OCI-LY1 (cell line): ENCODE measurements at regions not wholly inside any gene's neighbourhood (a gene's known extent, or its start where the extent isn't known, plus 50 kb on each side); places are given as distances from the start of the nearest gene placed in this dataset.

Experiments
- H2AFZ ChIP-seq: fragments of 200-600 bp; sonication (generic), shearing (Covaris generic); 2 replicates; pipeline ENCODE4 v1.6.0; 2014; ENCODE audit warnings: antibody characterized with exemption, mild to moderate bottlenecking, low read length
- H3F3A ChIP-seq: fragments of 200-600 bp; sonication (generic), shearing (Covaris generic); 2 replicates; pipeline ENCODE4 v1.6.0; 2014; ENCODE audit warnings: mild to moderate bottlenecking, antibody characterized with exemption, low read length, moderate library complexity; ENCODE audit not compliant: insufficient read depth
- H3K27ac ChIP-seq: fragments of 200-600 bp; sonication (generic); 2 replicates; pipeline ENCODE4 v1.5.1; 2014; ENCODE audit warnings: low read length, mixed run types, mild to moderate bottlenecking, low read depth; ENCODE audit not compliant: poor library complexity, severe bottlenecking
- H3K27me3 ChIP-seq: fragments of 200-600 bp; sonication (generic); 2 replicates; pipeline ENCODE4 v1.6.0; 2014; ENCODE audit warnings: antibody characterized with exemption, mild to moderate bottlenecking, low read length, moderate library complexity; ENCODE audit not compliant: insufficient read depth
- H3K36me3 ChIP-seq: fragments of 200-600 bp; sonication (generic); 2 replicates; pipeline ENCODE4 v1.6.1; 2014; ENCODE audit warnings: mild to moderate bottlenecking, antibody characterized with exemption, low read length, moderate library complexity, mixed read lengths; ENCODE audit not compliant: insufficient read depth
- H3K4me1 ChIP-seq: fragments of 200-600 bp; sonication (generic); 2 replicates; pipeline ENCODE4 v1.5.1; 2014; ENCODE audit warnings: mild to moderate bottlenecking, low read length, moderate library complexity; ENCODE audit not compliant: insufficient read depth, severe bottlenecking
- H3K4me2 ChIP-seq: fragments of 200-600 bp; sonication (generic), shearing (Covaris generic); 2 replicates; pipeline ENCODE4 v1.6.1; 2014; ENCODE audit warnings: low read length
- H3K4me3 ChIP-seq: fragments of 200-600 bp; sonication (generic); 2 replicates; pipeline ENCODE4 v1.5.1; 2014; ENCODE audit warnings: low read length, low read depth, mild to moderate bottlenecking, mixed read lengths; ENCODE audit not compliant: poor library complexity, severe bottlenecking
- H3K79me2 ChIP-seq: fragments of 200-600 bp; shearing (Covaris generic); 2 replicates; pipeline ENCODE4 v1.6.1; 2016; ENCODE audit warnings: mixed run types, low read length, mixed read lengths; ENCODE audit not compliant: insufficient read depth
- H3K9ac ChIP-seq: fragments of 200-600 bp; sonication (generic), shearing (Covaris generic); 2 replicates; pipeline ENCODE4 v1.6.1; 2014; ENCODE audit warnings: mild to moderate bottlenecking, low read length, mixed read lengths
- H3K9me2 ChIP-seq: fragments of 200-600 bp; sonication (generic), shearing (Covaris generic); 2 replicates; pipeline ENCODE4 v1.6.1; 2014; ENCODE audit warnings: low read depth, mild to moderate bottlenecking, low read length, mixed read lengths
- H3K9me3 ChIP-seq: fragments of 200-600 bp; shearing (Covaris generic); 2 replicates; pipeline ENCODE4 v1.6.1; 2014; ENCODE audit warnings: low read length, mixed read lengths
- H4K20me1 ChIP-seq: fragments of 200-600 bp; sonication (generic), shearing (Covaris generic); 2 replicates; pipeline ENCODE4 v1.6.0; 2016; ENCODE audit warnings: mild to moderate bottlenecking, low read length; ENCODE audit not compliant: insufficient read depth
- EZH2 ChIP-seq: fragments of 200-600 bp; sonication (generic), shearing (Covaris generic); IDR thresholded peaks from 2 replicates; pipeline ENCODE4 v1.8.0; 2017; ENCODE audit warnings: borderline replicate concordance, mixed run types, mild to moderate bottlenecking, antibody characterized with exemption, low read length, moderate library complexity, mixed read lengths
- TF ChIP-seq, protein P1 (sequence below): fragments of 200-600 bp; sonication (generic), shearing (Covaris generic); IDR thresholded peaks from 2 replicates; pipeline ENCODE4 v1.5.1; 2017; ENCODE audit warnings: mild to moderate bottlenecking, antibody characterized with exemption, low read length, moderate library complexity, mixed read lengths

DNA sequence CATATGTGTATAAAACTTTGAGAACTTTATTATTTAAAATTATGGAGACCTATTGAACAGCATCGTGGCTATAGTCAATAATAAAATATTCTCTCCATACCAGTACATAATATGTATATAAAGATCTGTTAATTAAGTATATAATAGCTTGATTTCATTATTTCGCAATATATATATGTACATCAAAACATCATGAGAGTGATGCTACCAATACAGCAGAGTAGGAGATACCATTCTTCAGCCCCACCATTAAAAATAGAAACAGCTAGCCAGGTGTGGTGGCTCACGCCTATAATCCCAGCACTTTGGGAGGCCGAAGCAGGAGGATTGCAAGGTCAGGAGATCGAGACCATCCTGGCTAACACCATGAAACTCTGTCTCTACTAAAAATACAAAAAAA is 1755.3 kb upstream of the SPRY2 start:
- Histone ChIP-seq H3K79me2 (no peaks in the 10 kb centered on the region), H3K4me3 (no peak overlapping the region), H3K27ac (no peak overlapping the region), H3F3A (no peaks in the 10 kb centered on the region), H3K9ac (no peak overlapping the region), H3K4me2 (no peak overlapping the region), H3K9me3 (no peaks in the 10 kb centered on the region), H3K36me3 (no peaks in the 10 kb centered on the region), H4K20me1 (no peaks in the 10 kb centered on the region), H3K27me3 (no peaks in the 10 kb centered on the region), H3K9me2 (no peaks in the 10 kb centered on the region), H3K4me1 (no peaks in the 10 kb centered on the region), H2AFZ (no peak overlapping the region)
- TF ChIP-seq, protein P1, sequence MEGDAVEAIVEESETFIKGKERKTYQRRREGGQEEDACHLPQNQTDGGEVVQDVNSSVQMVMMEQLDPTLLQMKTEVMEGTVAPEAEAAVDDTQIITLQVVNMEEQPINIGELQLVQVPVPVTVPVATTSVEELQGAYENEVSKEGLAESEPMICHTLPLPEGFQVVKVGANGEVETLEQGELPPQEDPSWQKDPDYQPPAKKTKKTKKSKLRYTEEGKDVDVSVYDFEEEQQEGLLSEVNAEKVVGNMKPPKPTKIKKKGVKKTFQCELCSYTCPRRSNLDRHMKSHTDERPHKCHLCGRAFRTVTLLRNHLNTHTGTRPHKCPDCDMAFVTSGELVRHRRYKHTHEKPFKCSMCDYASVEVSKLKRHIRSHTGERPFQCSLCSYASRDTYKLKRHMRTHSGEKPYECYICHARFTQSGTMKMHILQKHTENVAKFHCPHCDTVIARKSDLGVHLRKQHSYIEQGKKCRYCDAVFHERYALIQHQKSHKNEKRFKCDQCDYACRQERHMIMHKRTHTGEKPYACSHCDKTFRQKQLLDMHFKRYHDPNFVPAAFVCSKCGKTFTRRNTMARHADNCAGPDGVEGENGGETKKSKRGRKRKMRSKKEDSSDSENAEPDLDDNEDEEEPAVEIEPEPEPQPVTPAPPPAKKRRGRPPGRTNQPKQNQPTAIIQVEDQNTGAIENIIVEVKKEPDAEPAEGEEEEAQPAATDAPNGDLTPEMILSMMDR: no peak
- no peak for TF ChIP-seq EZH2

DNA sequence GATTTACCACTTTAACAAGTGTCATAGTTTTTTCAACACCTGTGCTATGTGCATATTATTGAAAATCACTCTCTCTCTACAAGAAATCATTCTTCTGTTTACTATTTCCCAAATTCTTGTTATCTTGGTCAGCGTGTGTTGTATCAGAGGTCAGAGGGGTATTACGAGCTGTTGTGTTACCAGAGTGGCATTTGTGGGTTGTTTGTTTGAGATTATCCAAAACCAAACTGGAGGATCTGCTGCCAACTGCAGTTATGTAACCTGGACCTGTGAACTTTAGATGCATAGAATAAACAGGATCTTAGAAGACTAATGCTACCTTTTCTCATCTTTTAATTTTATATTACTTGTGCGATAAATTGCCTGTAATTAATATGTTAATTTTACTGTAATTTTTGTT is 1751.4 kb upstream of the SPRY2 start:
- H3K9me2 ChIP-seq: no peaks in the 10 kb centered on the region
- H3K4me1 ChIP-seq: no peaks in the 10 kb centered on the region
- no peak overlapping the region for H3K27ac ChIP-seq
- no peak overlapping the region for H3K4me3 ChIP-seq
- H3K36me3 ChIP-seq: no peaks in the 10 kb centered on the region
- H3K4me2 ChIP-seq: no peak overlapping the region
- no peaks in the 10 kb centered on the region for H3K27me3 ChIP-seq
- H4K20me1 ChIP-seq: no peaks in the 10 kb centered on the region
- no peaks in the 10 kb centered on the region for H3F3A ChIP-seq
- H3K79me2 ChIP-seq: no peaks in the 10 kb centered on the region
- H3K9ac ChIP-seq: no peak overlapping the region
- no peak overlapping the region for H2AFZ ChIP-seq
- no peaks in the 10 kb centered on the region for H3K9me3 ChIP-seq
- TF ChIP-seq EZH2: no peak
- TF ChIP-seq, protein P1: no peak

DNA sequence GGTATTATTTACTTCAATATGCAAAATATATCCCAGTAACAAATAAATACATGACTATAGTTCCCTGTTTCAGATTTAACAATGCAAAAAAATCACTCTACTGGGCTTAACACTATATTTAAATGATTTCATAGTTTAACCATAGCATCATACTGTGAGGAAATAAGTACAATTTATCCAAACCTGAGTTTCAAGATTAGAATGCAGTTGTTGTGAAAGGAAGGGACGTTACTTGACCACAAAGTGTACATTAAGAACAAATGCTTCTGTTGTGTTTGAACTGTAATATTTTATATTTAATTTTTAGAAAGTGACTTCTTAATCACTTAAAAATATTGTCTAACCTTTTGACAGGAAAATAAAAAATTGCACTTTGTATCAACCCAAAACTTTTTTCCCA is 1747.9 kb upstream of the SPRY2 start:
- no peaks in the 10 kb centered on the region for H3K36me3 ChIP-seq
- H3K27ac ChIP-seq: no peak overlapping the region
- H3K4me3 ChIP-seq: no peak overlapping the region
- no peaks in the 10 kb centered on the region for H4K20me1 ChIP-seq
- no peaks in the 10 kb centered on the region for H3F3A ChIP-seq
- H3K79me2 ChIP-seq: no peaks in the 10 kb centered on the region
- no peak overlapping the region for H2AFZ ChIP-seq
- no peaks in the 10 kb centered on the region for H3K9me3 ChIP-seq
- H3K27me3 ChIP-seq: no peaks in the 10 kb centered on the region
- H3K4me1 ChIP-seq: no peaks in the 10 kb centered on the region
- no peak overlapping the region for H3K9ac ChIP-seq
- H3K4me2 ChIP-seq: no peak overlapping the region
- no peak for TF ChIP-seq EZH2
- TF ChIP-seq, protein P1: no peak
- no peaks in the 10 kb centered on the region for H3K9me2 ChIP-seq
